ENCODE measurements at regions not wholly inside any gene's neighbourhood (a gene's known extent, or its start where the extent isn't known, plus 50 kb on each side); places are given as distances from the start of the nearest gene placed in this dataset.

GRCh38 chr15:93146601-93147000, 57.6 kb upstream of the RGMA start:
- no peaks in the 10 kb centered on the region for H3K36me3 ChIP-seq (replicated peaks in 1 of 2; ENCODE audit: control insufficient read depth in 1 of 2, insufficient read depth in 2 of 2, low read length in 1 of 2)
- no peaks in the 10 kb centered on the region for H3K9me2 ChIP-seq
- WGBS (ENCODE audit: low lambda C conversion rate): 44% methylated on average over 5 of the region's 5 CpGs
- no peak overlapping the region for H3K4me3 ChIP-seq (ENCODE audit: low read depth in 2 of 2, low read length in 1 of 2)
- TF ChIP-seq RFX5 (IDR thresholded peaks at IDR 0.05; ENCODE audit: low read length) (no peak), MAX (IDR thresholded peaks at IDR 0.05; ENCODE audit: low read depth) (no peak), IRF3 (IDR thresholded peaks at IDR 0.05; ENCODE audit: low read depth, low read length) (no peak), POLR2AphosphoS5 (IDR thresholded peaks at IDR 0.05; ENCODE audit: low read depth, low read length) (no peak), FOXM1 (IDR thresholded peaks at IDR 0.05; ENCODE audit: low read depth) (no peak), REST (IDR thresholded peaks at IDR 0.05; ENCODE audit: low read depth, low read length) (no peak), USF2 (IDR thresholded peaks at IDR 0.05; ENCODE audit: borderline replicate concordance, low read depth, low read length) (no peak), FOSL2 (IDR thresholded peaks at IDR 0.05; ENCODE audit: borderline replicate concordance, low read depth) (no peak), CHD2 (IDR thresholded peaks at IDR 0.05; ENCODE audit: low read length, partially characterized antibody) (no peak), FOXJ3 (CRISPR knock-in tag; IDR thresholded peaks at IDR 0.05) (no peak), USF1 (IDR thresholded peaks at IDR 0.05; ENCODE audit: borderline replicate concordance, low read depth) (no peak), JUND (IDR thresholded peaks at IDR 0.05) (no peak), TCF12 (IDR thresholded peaks at IDR 0.05) (no peak), SMC3 (IDR thresholded peaks at IDR 0.05; ENCODE audit: low read depth, low read length) (no peak), MEF2A (IDR thresholded peaks at IDR 0.05; ENCODE audit: borderline replicate concordance, low read depth) (no peak), TEAD4 (IDR thresholded peaks at IDR 0.05; ENCODE audit: borderline replicate concordance, insufficient read depth) (no peak), ELF1 (IDR thresholded peaks at IDR 0.05) (no peak), EZH2phosphoT487 (IDR thresholded peaks at IDR 0.05; ENCODE audit: borderline replicate concordance, low read depth) (no peak)
- ChIA-PET CTCF (interaction anchor here (0.8 to 1.1 kb wide), 2 partner anchors 9 to 850 kb away, joined by 3 read pairs; no protein-coding TSS in a partner anchor), POLR2A (interaction anchor here (0.6 kb wide), 1 partner anchor 23 kb away, joined by 3 read pairs; no protein-coding TSS in a partner anchor)
- H3K9me3 ChIP-seq: no peaks in the 10 kb centered on the region
- no peaks in the 10 kb centered on the region for H4K20me1 ChIP-seq (ENCODE audit: insufficient read depth)
- H2AFZ ChIP-seq (ENCODE audit: low read depth): no peak overlapping the region
- H3K4me1 ChIP-seq (ENCODE audit: control insufficient read depth in 1 of 2, insufficient read depth in 2 of 2, low read depth in 1 of 2, low read length in 1 of 2): no peaks in the 10 kb centered on the region
- DNase-seq: no peak
- no peaks in the 10 kb centered on the region for H3K27me3 ChIP-seq (ENCODE audit: insufficient read depth)
- H3K79me2 ChIP-seq (ENCODE audit: insufficient read depth): no peaks in the 10 kb centered on the region
- no peak overlapping the region for H3K9ac ChIP-seq
- no peak overlapping the region for H3K27ac ChIP-seq (ENCODE audit: low read depth in 2 of 2, low read length in 1 of 2)
- no peaks in the 10 kb centered on the region for H3F3A ChIP-seq (replicated peaks; ENCODE audit: insufficient read depth)
- H3K4me2 ChIP-seq: no peak overlapping the region

Measured in SK-N-SH (cell line).